ENCODE measurements at regions not wholly inside any gene's neighbourhood (a gene's known extent, or its start where the extent isn't known, plus 50 kb on each side); places are given as distances from the start of the nearest gene placed in this dataset.

DNA sequence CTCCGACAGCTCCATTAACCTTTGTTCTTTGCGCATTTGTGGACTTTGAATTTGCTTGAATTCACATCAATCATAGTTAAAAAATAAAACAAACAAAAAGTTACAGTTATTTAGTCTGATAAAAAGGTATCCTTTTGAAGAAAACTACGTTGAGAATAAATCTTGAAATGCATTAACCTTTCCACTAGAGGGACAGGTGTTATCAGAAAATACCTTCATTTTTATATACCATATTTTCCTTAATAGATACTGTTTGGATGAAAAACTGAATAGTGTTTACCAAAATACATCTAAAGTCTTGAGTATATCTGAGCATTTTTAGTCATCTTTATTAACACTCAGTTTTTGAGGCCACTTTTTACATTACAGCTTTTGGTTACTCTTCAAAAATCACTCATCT is 371.9 kb downstream of the ZWINT start:
- H4K20me1 ChIP-seq (replicated peaks in 1 of 2; ENCODE audit: control insufficient read depth in 1 of 2, insufficient read depth in 2 of 2, low read length in 2 of 2) = no peaks in the 10 kb centered on the region
- no peak for DNase-seq (ENCODE audit: low read depth in 1 of 2, low spot score in 2 of 2)
- H3K9ac ChIP-seq (replicated peaks in 1 of 4; ENCODE audit: extremely low read depth in 1 of 4, low read depth in 3 of 4, low read length in 3 of 4) = peak overlapping the region in 1 of 4 experiments; percentile 34; a peak in 1 of 7 replicates
- H3K79me2 ChIP-seq (ENCODE audit: control insufficient read depth in 1 of 2, insufficient read depth in 2 of 2, low read length in 2 of 2) = no peaks in the 10 kb centered on the region
- FAIRE-seq = no peak
- no peak overlapping the region for H2BK20ac ChIP-seq (ENCODE audit: low read length)
- no peak overlapping the region for H3K4ac ChIP-seq (replicated peaks; ENCODE audit: insufficient read length, low read depth, low read length)
- no peak overlapping the region for H4K5ac ChIP-seq (ENCODE audit: insufficient read length, low read depth, low read length)
- POLR2A ChIA-PET (ENCODE audit: partially characterized antibody) = no interaction called here
- H3K4me2 ChIP-seq (ENCODE audit: insufficient read depth in 1 of 2, low read depth in 2 of 2, low read length in 2 of 2) = no peak overlapping the region
- no peak overlapping the region for H3K27ac ChIP-seq (ENCODE audit: low read depth, low read length)
- H2AK5ac ChIP-seq (ENCODE audit: low read depth, low read length) = no peak overlapping the region
- WGBS, 2 experiments (ENCODE audit: extremely low coverage in 1 of 2, insufficient coverage in 1 of 2, insufficient read length in 1 of 2, insufficient replicate concordance in 2 of 2, low coverage in 1 of 2, low lambda C conversion rate in 2 of 2, missing lambda C conversion rate in 1 of 2) = 87% methylated on average over 3 of the region's 3 CpGs; no CpG with 5 or more reads in 1 of the 2 experiments
- no peaks in the 10 kb centered on the region for H3K9me3 ChIP-seq (ENCODE audit: insufficient read depth in 2 of 2, low read depth in 1 of 2, low read length in 1 of 2)
- no peak overlapping the region for H3K18ac ChIP-seq (ENCODE audit: extremely low read depth, low read length)
- H3K56ac ChIP-seq (replicated peaks; ENCODE audit: insufficient read length, low read depth, low read length) = no peak overlapping the region
- no peak overlapping the region for H2BK5ac ChIP-seq (ENCODE audit: low read depth, low read length)
- H2AFZ ChIP-seq (ENCODE audit: low read length) = no peak overlapping the region
- H3K23ac ChIP-seq (ENCODE audit: insufficient read length) = no peak overlapping the region
- CTCF ChIA-PET (ENCODE audit: partially characterized antibody) = interaction anchor here (0.8 kb wide), 1 partner anchor 15 kb away, joined by 5 read pairs; no protein-coding TSS in a partner anchor
- TF ChIP-seq, protein P1, sequence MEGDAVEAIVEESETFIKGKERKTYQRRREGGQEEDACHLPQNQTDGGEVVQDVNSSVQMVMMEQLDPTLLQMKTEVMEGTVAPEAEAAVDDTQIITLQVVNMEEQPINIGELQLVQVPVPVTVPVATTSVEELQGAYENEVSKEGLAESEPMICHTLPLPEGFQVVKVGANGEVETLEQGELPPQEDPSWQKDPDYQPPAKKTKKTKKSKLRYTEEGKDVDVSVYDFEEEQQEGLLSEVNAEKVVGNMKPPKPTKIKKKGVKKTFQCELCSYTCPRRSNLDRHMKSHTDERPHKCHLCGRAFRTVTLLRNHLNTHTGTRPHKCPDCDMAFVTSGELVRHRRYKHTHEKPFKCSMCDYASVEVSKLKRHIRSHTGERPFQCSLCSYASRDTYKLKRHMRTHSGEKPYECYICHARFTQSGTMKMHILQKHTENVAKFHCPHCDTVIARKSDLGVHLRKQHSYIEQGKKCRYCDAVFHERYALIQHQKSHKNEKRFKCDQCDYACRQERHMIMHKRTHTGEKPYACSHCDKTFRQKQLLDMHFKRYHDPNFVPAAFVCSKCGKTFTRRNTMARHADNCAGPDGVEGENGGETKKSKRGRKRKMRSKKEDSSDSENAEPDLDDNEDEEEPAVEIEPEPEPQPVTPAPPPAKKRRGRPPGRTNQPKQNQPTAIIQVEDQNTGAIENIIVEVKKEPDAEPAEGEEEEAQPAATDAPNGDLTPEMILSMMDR (IDR thresholded peaks at IDR 0.05; ENCODE audit: control extremely low read depth in 1 of 3, insufficient read depth in 1 of 3, low read depth in 1 of 3, low read length in 3 of 3) = peak in 1 of 3 experiments; percentile 1; a peak in 1 of 4 replicates
- no peak for TF ChIP-seq KDM1A (IDR thresholded peaks at IDR 0.05; ENCODE audit: borderline replicate concordance, low read length)
- no peaks in the 10 kb centered on the region for H3K4me1 ChIP-seq (replicated peaks in 1 of 4; ENCODE audit: control insufficient read depth in 3 of 4, insufficient read depth in 4 of 4, low read length in 3 of 4)
- H2BK120ac ChIP-seq (replicated peaks; ENCODE audit: low read depth, low read length) = no peak overlapping the region
- H3K23me2 ChIP-seq (ENCODE audit: low read depth, low read length) = no peaks in the 10 kb centered on the region
- no peak overlapping the region for H3K14ac ChIP-seq (ENCODE audit: insufficient read length)
- H4K91ac ChIP-seq (replicated peaks; ENCODE audit: insufficient read length, low read length) = no peak overlapping the region
- H2BK12ac ChIP-seq (ENCODE audit: low read depth, low read length) = no peak overlapping the region
- no peak overlapping the region for H3K4me3 ChIP-seq (ENCODE audit: extremely low read depth in 1 of 4, insufficient read depth in 2 of 4, low read depth in 3 of 4, low read length in 4 of 4)
- no peak overlapping the region for H4K8ac ChIP-seq (ENCODE audit: extremely low read depth, insufficient read depth, low read length)
- H2BK15ac ChIP-seq (ENCODE audit: low read length) = no peak overlapping the region
- H3K27me3 ChIP-seq (replicated peaks in 1 of 4; ENCODE audit: control insufficient read depth in 3 of 4, extremely low read depth in 1 of 4, insufficient read depth in 3 of 4, low read length in 3 of 4) = no peaks in the 10 kb centered on the region
- H3K36me3 ChIP-seq (ENCODE audit: control insufficient read depth in 2 of 4, insufficient read depth in 4 of 4, low read length in 3 of 4) = no peaks in the 10 kb centered on the region
- H3K79me1 ChIP-seq (ENCODE audit: low read depth, low read length) = no peaks in the 10 kb centered on the region

All from H1 (cell line).